H9 (cell line): ENCODE measurements at regions not wholly inside any gene's neighbourhood (a gene's known extent, or its start where the extent isn't known, plus 50 kb on each side); places are given as distances from the start of the nearest gene placed in this dataset.

Experiments used
- DNase-seq: peaks from one replicate; pipeline ENCODE4 v3.0.0-alpha.2; 2017
- H2AFZ ChIP-seq: one replicate; pipeline ENCODE4 v1.6.1; 2013; ENCODE audit warnings: mild to moderate bottlenecking, low read length, control low read depth, moderate library complexity
- H2AK5ac ChIP-seq: 2 replicates; pipeline ENCODE4 v1.6.1; 2013; ENCODE audit warnings: low read length, control low read depth, mixed read lengths; ENCODE audit not compliant: insufficient read length
- H2BK120ac ChIP-seq: one replicate; pipeline ENCODE4 v1.6.1; 2013; ENCODE audit warnings: low read depth, mild to moderate bottlenecking, low read length, control low read depth, inconsistent platforms; ENCODE audit not compliant: poor library complexity, severe bottlenecking
- H2BK12ac ChIP-seq: 2 replicates; pipeline ENCODE4 v1.6.1; 2013; ENCODE audit warnings: low read length, control low read depth, mixed read lengths, low read depth; ENCODE audit not compliant: insufficient read length
- H2BK15ac ChIP-seq: 2 replicates; pipeline ENCODE4 v1.6.1; 2013; ENCODE audit warnings: low read depth, low read length, control low read depth
- H2BK20ac ChIP-seq: one replicate; pipeline ENCODE4 v1.6.1; 2013; ENCODE audit warnings: low read depth, mild to moderate bottlenecking, low read length, control low read depth, inconsistent platforms; ENCODE audit not compliant: poor library complexity, severe bottlenecking
- H2BK5ac ChIP-seq: 2 replicates; pipeline ENCODE4 v1.6.1; 2013; ENCODE audit warnings: low read length, control low read depth, mixed read lengths; ENCODE audit not compliant: insufficient read length
- H3K14ac ChIP-seq: 2 replicates; pipeline ENCODE4 v1.6.1; 2013; ENCODE audit warnings: low read length, control low read depth; ENCODE audit not compliant: insufficient read depth
- H3K18ac ChIP-seq: 2 replicates; pipeline ENCODE4 v1.6.1; 2013; ENCODE audit warnings: low read depth, mild to moderate bottlenecking, mixed read lengths, low read length, control low read depth; ENCODE audit not compliant: insufficient read length
- H3K23ac ChIP-seq: 2 replicates; pipeline ENCODE4 v1.6.1; 2013; ENCODE audit warnings: low read length, control low read depth, mixed read lengths, low read depth; ENCODE audit not compliant: insufficient read length
- H3K23me2 ChIP-seq: 2 replicates; pipeline ENCODE4 v1.6.1; 2013; ENCODE audit warnings: low read depth, mild to moderate bottlenecking, mixed read lengths, low read length, control low read depth; ENCODE audit not compliant: insufficient read length, poor library complexity, severe bottlenecking
- H3K27ac ChIP-seq: 2 replicates; pipeline ENCODE4 v1.5.1; 2013; ENCODE audit warnings: low read length, control low read depth, mixed read lengths, low read depth; ENCODE audit not compliant: insufficient read length
- H3K27me3 ChIP-seq: 2 replicates; pipeline ENCODE4 v1.6.1; 2013; ENCODE audit warnings: low read length, control low read depth, inconsistent platforms; ENCODE audit not compliant: insufficient read depth
- H3K4ac ChIP-seq: 2 replicates; pipeline ENCODE4 v1.6.1; 2013; ENCODE audit warnings: low read depth, mild to moderate bottlenecking, control low read depth, inconsistent platforms, low read length, moderate library complexity
- H3K4me1 ChIP-seq: 2 replicates; pipeline ENCODE4 v1.6.1; 2013; ENCODE audit warnings: low read length, control low read depth, inconsistent platforms; ENCODE audit not compliant: insufficient read depth
- H3K4me2 ChIP-seq: 2 replicates; pipeline ENCODE4 v1.6.1; 2013; ENCODE audit warnings: low read length, control low read depth, mixed read lengths; ENCODE audit not compliant: insufficient read length, insufficient read depth
- H3K56ac ChIP-seq: 2 replicates; pipeline ENCODE4 v1.6.1; 2013; ENCODE audit warnings: low read depth, mild to moderate bottlenecking, mixed read lengths, low read length, control low read depth; ENCODE audit not compliant: insufficient read length
- H3K79me1 ChIP-seq: 2 replicates; pipeline ENCODE4 v1.6.1; 2013; ENCODE audit warnings: low read depth, mild to moderate bottlenecking, moderate library complexity, low read length, control low read depth, inconsistent platforms; ENCODE audit not compliant: insufficient read depth, poor library complexity, severe bottlenecking
- H3K79me2 ChIP-seq: 2 replicates; pipeline ENCODE4 v1.6.1; 2013; ENCODE audit warnings: low read length, control low read depth, inconsistent platforms; ENCODE audit not compliant: insufficient read depth
- H3K9ac ChIP-seq: 2 replicates; pipeline ENCODE4 v1.6.1; 2013; ENCODE audit warnings: low read length, control low read depth, mixed read lengths; ENCODE audit not compliant: insufficient read length; ENCODE audit errors: extremely low read depth
- H3K9me3 ChIP-seq: one replicate; pipeline ENCODE4 v1.6.1; 2013; ENCODE audit warnings: low read depth, low read length, inconsistent platforms; ENCODE audit not compliant: control insufficient read depth
- H3T11ph ChIP-seq: one replicate; pipeline ENCODE4 v1.6.1; 2013; ENCODE audit warnings: mild to moderate bottlenecking, low read length, control low read depth, inconsistent platforms
- H4K20me1 ChIP-seq: one replicate; pipeline ENCODE4 v1.6.1; 2013; ENCODE audit not compliant: control insufficient read depth, insufficient read length, insufficient read depth
- H4K5ac ChIP-seq: 2 replicates; pipeline ENCODE4 v1.6.1; 2013; ENCODE audit warnings: low read depth, mild to moderate bottlenecking, mixed read lengths, low read length, control low read depth; ENCODE audit not compliant: insufficient read length
- H4K8ac ChIP-seq: replicated peaks from 2 replicates; pipeline ENCODE4 v1.6.1; 2013; ENCODE audit warnings: low read length, control low read depth, mixed read lengths, low read depth; ENCODE audit not compliant: insufficient read length
- H4K91ac ChIP-seq: 2 replicates; pipeline ENCODE4 v1.6.1; 2013; ENCODE audit warnings: low read depth, mild to moderate bottlenecking, moderate library complexity, mixed read lengths, low read length, control low read depth; ENCODE audit not compliant: insufficient read length
- H3K27ac Mint-ChIP-seq, 3 experiments: 2 replicates in 2 of 3; 3 replicates in 1 of 3; pipeline ENCODE4 v1.8.0; 2020 to 2021; ENCODE audit warnings: mixed read lengths in 3 of 3, mild to moderate bottlenecking in 1 of 3, moderate library complexity in 1 of 3
- H3K27me3 Mint-ChIP-seq: 2 replicates; pipeline ENCODE4 v1.8.0; 2021; ENCODE audit warnings: low read depth, mild to moderate bottlenecking, moderate library complexity, mixed read lengths
- H3K36me3 Mint-ChIP-seq, 3 experiments: 2 replicates in 2 of 3; 3 replicates in 1 of 3; pipeline ENCODE4 v1.8.0; 2020 to 2021; ENCODE audit warnings: low read depth in 3 of 3, mixed read lengths in 3 of 3; ENCODE audit not compliant: insufficient read depth in 1 of 3
- H3K4me1 Mint-ChIP-seq, 2 experiments: 2 replicates each; pipeline ENCODE4 v1.8.0; 2020; ENCODE audit warnings: mixed read lengths in 2 of 2
- H3K4me3 Mint-ChIP-seq, 2 experiments: 2 replicates in 1 of 2; 3 replicates in 1 of 2; pipeline ENCODE4 v1.8.0; 2020 to 2021; ENCODE audit warnings: mild to moderate bottlenecking in 2 of 2, mixed read lengths in 2 of 2, moderate library complexity in 1 of 2
- H3K9me3 Mint-ChIP-seq, 2 experiments: 2 replicates in 1 of 2; 3 replicates in 1 of 2; pipeline ENCODE4 v1.8.0; 2020; ENCODE audit warnings: mild to moderate bottlenecking in 2 of 2, mixed read lengths in 2 of 2, moderate library complexity in 1 of 2
- WGBS: extraction: QIAGEN DNeasy Blood & Tissue Kit; methylation state at CpG from one replicate; pipeline ENCODE4 v1.1.7; 2013; ENCODE audit warnings: missing lambda C conversion rate, low lambda C conversion rate, mixed read lengths; ENCODE audit not compliant: insufficient read length; ENCODE audit errors: extremely low coverage; 5-methylcytosine and 5-hydroxymethylcytosine counted together
- TF ChIP-seq, protein P1 (sequence below): fragments of 200-600 bp; sonication (generic); conservative IDR thresholded peaks from 3 replicates; pipeline ENCODE4 v1.8.0; 2021; ENCODE audit warnings: antibody characterized with exemption, mild to moderate bottlenecking

GRCh38 chr10:15445006-15445390 is 73.9 kb upstream of the FAM171A1 start:
- Histone ChIP-seq H3K9me3 (no peaks in the 10 kb centered on the region), H3T11ph (no peak overlapping the region), H4K20me1 (no peaks in the 10 kb centered on the region), H2BK20ac (no peak overlapping the region), H2BK15ac (no peak overlapping the region), H4K8ac (no peak overlapping the region), H3K9ac (no peak overlapping the region), H3K18ac (no peak overlapping the region), H2AK5ac (no peak overlapping the region), H3K14ac (no peak overlapping the region), H3K27ac (no peak overlapping the region), H3K4me1 (no peaks in the 10 kb centered on the region), H3K4me2 (no peak overlapping the region), H3K56ac (no peak overlapping the region), H4K91ac (no peak overlapping the region), H3K23me2 (no peaks in the 10 kb centered on the region), H3K27me3 (no peaks in the 10 kb centered on the region), H2BK120ac (no peak overlapping the region), H3K23ac (no peak overlapping the region), H3K79me1 (no peaks in the 10 kb centered on the region), H3K4ac (no peak overlapping the region), H2BK12ac (no peak overlapping the region), H4K5ac (no peak overlapping the region), H2BK5ac (no peak overlapping the region), H3K79me2 (no peaks in the 10 kb centered on the region), H2AFZ (no peak overlapping the region)
- Mint-ChIP-seq H3K36me3 (no peaks in the 10 kb centered on the region), H3K27ac (no peak overlapping the region), H3K27me3 (peaks cover 52% of the 10 kb centered on the region), H3K4me3 (no peak overlapping the region), H3K9me3 (no peaks in the 10 kb centered on the region), H3K4me1 (0 out of 4 replicates have a peak, but pooled peaks cover 2% of the 10 kb centered on the region in 2 experiments)
- WGBS = no CpG with 5 or more reads among the region's 1 CpG
- TF ChIP-seq, protein P1, sequence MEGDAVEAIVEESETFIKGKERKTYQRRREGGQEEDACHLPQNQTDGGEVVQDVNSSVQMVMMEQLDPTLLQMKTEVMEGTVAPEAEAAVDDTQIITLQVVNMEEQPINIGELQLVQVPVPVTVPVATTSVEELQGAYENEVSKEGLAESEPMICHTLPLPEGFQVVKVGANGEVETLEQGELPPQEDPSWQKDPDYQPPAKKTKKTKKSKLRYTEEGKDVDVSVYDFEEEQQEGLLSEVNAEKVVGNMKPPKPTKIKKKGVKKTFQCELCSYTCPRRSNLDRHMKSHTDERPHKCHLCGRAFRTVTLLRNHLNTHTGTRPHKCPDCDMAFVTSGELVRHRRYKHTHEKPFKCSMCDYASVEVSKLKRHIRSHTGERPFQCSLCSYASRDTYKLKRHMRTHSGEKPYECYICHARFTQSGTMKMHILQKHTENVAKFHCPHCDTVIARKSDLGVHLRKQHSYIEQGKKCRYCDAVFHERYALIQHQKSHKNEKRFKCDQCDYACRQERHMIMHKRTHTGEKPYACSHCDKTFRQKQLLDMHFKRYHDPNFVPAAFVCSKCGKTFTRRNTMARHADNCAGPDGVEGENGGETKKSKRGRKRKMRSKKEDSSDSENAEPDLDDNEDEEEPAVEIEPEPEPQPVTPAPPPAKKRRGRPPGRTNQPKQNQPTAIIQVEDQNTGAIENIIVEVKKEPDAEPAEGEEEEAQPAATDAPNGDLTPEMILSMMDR = no peak
- no peak for DNase-seq
